GM12878 (cell line): ENCODE measurements at regions not wholly inside any gene's neighbourhood (a gene's known extent, or its start where the extent isn't known, plus 50 kb on each side); places are given as distances from the start of the nearest gene placed in this dataset.

Experiments
- ATAC-seq: fragments of 200-7000 bp; cut with Tn5 transposase; 3 replicates; pipeline ENCODE4 v1.9.1; 2020; ENCODE audit warnings: mild to moderate bottlenecking, moderate library complexity
- BruUV-seq: library from RNA; stranded (reverse); fragments of 400-500 nt; replicated peaks from 2 replicates; lab custom pipeline; 2021; lab: Mats Ljungman, UMichigan
- CTCF ChIA-PET: fragments of 300-600 bp; sonication (Branson Sonifier 250); formaldehyde crosslinking; extraction: SDS; loops from one replicate; lab custom pipeline; 2021; ENCODE audit warnings: inconsistent platforms; lab: Yijun Ruan, JAX
- POLR2A ChIA-PET: fragments of 350-600 bp; formaldehyde crosslinking; extraction: SDS; loops from one replicate; lab custom pipeline; 2021; ENCODE audit warnings: inconsistent platforms; lab: Charles Lee
- RAD21 ChIA-PET: fragments of 300-600 bp; sonication (Branson Sonifier 250); formaldehyde crosslinking; loops from one replicate; lab custom pipeline; 2023; ENCODE audit warnings: antibody characterized with exemption; ENCODE audit not compliant: unreplicated experiment; lab: Charles Lee
- SMC1A ChIA-PET: fragments of 300-600 bp; sonication (Branson Sonifier 250); formaldehyde crosslinking; loops from one replicate; lab custom pipeline; 2023; ENCODE audit not compliant: unreplicated experiment, uncharacterized antibody; lab: Charles Lee
- DNase-seq: peaks from one replicate; pipeline ENCODE4 v3.0.0-alpha.2; 2011; ENCODE audit warnings: low read depth, low spot score
- FAIRE-seq: peaks from 3 replicates; lab custom pipeline; 2011; peaks lifted over from hg19 to GRCh38; lab: Jason Lieb, UNC
- H2AFZ ChIP-seq: 2 replicates; pipeline ENCODE4 v1.6.0; 2011; ENCODE audit warnings: low read depth, low read length, control low read depth; ENCODE audit not compliant: control insufficient read depth
- H3K27ac ChIP-seq: 2 replicates; pipeline ENCODE4 v1.5.1; 2011; ENCODE audit warnings: control low read depth; ENCODE audit not compliant: control insufficient read depth, insufficient read depth
- H3K27me3 ChIP-seq, 2 experiments: replicated peaks in 1 of 2; 2 replicates each; pipeline versions ENCODE4 v1.6.0 to v1.6.1; 2011; ENCODE audit warnings: low read length in 1 of 2; ENCODE audit not compliant: control insufficient read depth in 2 of 2, insufficient read depth in 2 of 2
- H3K36me3 ChIP-seq, 2 experiments: 2 replicates each; pipeline ENCODE4 v1.5.1; 2011; ENCODE audit warnings: low read length in 1 of 2; ENCODE audit not compliant: control insufficient read depth in 2 of 2, insufficient read depth in 2 of 2
- H3K4me1 ChIP-seq: 2 replicates; pipeline ENCODE4 v1.6.1; 2011; ENCODE audit warnings: mild to moderate bottlenecking, low read length, moderate library complexity, mixed read lengths; ENCODE audit not compliant: control insufficient read depth, insufficient read depth
- H3K4me2 ChIP-seq: 2 replicates; pipeline ENCODE4 v1.6.0; 2011; ENCODE audit warnings: control low read depth; ENCODE audit not compliant: control insufficient read depth, insufficient read depth
- H3K4me3 ChIP-seq: fragments of 200-600 bp; sonication (generic); 2 replicates; pipeline ENCODE4 v1.5.1; 2016
- H3K79me2 ChIP-seq: 2 replicates; pipeline ENCODE4 v1.6.0; 2011; ENCODE audit warnings: low read length; ENCODE audit not compliant: control insufficient read depth, insufficient read depth
- H3K9ac ChIP-seq: 2 replicates; pipeline ENCODE4 v1.8.0; 2011; ENCODE audit warnings: low read length, control low read depth, mixed read lengths; ENCODE audit not compliant: control insufficient read depth, insufficient read depth
- H3K9me3 ChIP-seq: replicated peaks from 3 replicates; pipeline ENCODE4 v1.5.1; 2011; ENCODE audit warnings: mild to moderate bottlenecking, low read length; ENCODE audit not compliant: control insufficient read depth, insufficient read depth
- H4K20me1 ChIP-seq: 2 replicates; pipeline ENCODE4 v1.6.0; 2011; ENCODE audit not compliant: control insufficient read depth, insufficient read depth
- BMI1 ChIP-seq: fragments of 450-650 bp; IDR thresholded peaks from 2 replicates; pipeline ENCODE4 v1.6.1; 2016; ENCODE audit warnings: mild to moderate bottlenecking, moderate library complexity, borderline replicate concordance
- EZH2 ChIP-seq: IDR thresholded peaks from 2 replicates; pipeline ENCODE4 v1.6.1; 2012; ENCODE audit warnings: low read depth, mild to moderate bottlenecking, control low read depth, inconsistent platforms, low read length, borderline replicate concordance; ENCODE audit not compliant: control insufficient read depth
- LARP7 ChIP-seq: fragments of 450-650 bp; IDR thresholded peaks from 2 replicates; pipeline ENCODE4 v1.6.1; 2017; ENCODE audit warnings: mild to moderate bottlenecking
- RCOR1 ChIP-seq: conservative IDR thresholded peaks from 2 replicates; pipeline ENCODE4 v1.6.1; 2012; ENCODE audit warnings: low read depth, low read length, improper control_type of control experiment
- SMAD5 ChIP-seq: IDR thresholded peaks from 2 replicates; pipeline ENCODE4 v1.6.1; 2016; ENCODE audit warnings: antibody characterized with exemption, low read depth
- SP1 ChIP-seq: IDR thresholded peaks from one replicate; pipeline ENCODE4 v1.6.1; 2011; ENCODE audit warnings: low read depth, low read length
- TCF3 ChIP-seq: IDR thresholded peaks from 2 replicates; pipeline ENCODE4 v1.6.1; 2012; ENCODE audit warnings: low read depth, mild to moderate bottlenecking, low read length, borderline replicate concordance; ENCODE audit not compliant: insufficient read depth
- ZNF207 ChIP-seq: fragments of 450-650 bp; IDR thresholded peaks from 2 replicates; pipeline ENCODE4 v1.6.1; 2014; ENCODE audit warnings: antibody characterized with exemption, mild to moderate bottlenecking, borderline replicate concordance
- ZNF217 ChIP-seq: fragments of 450-650 bp; IDR thresholded peaks from 2 replicates; pipeline ENCODE4 v1.6.1; 2017; ENCODE audit warnings: antibody characterized with exemption, mild to moderate bottlenecking
- ZNF592 ChIP-seq: fragments of 450-650 bp; IDR thresholded peaks from 2 replicates; pipeline ENCODE4 v1.6.1; 2017; ENCODE audit warnings: mild to moderate bottlenecking, moderate library complexity
- whole genome bisulfite sequencing: methylation state at CpG from one replicate; pipeline ENCODE4 v1.1.6; 2016; ENCODE audit warnings: low lambda C conversion rate; ENCODE audit not compliant: insufficient replicate concordance, insufficient coverage; ENCODE audit errors: missing lambda C conversion rate; 5-methylcytosine and 5-hydroxymethylcytosine counted together
- in situ Hi-C: fragments of 300-500 bp; cut with MboI; formaldehyde crosslinking; loops from 9 replicates; pipeline ENCODE4 v1.14.3; 2018; ENCODE audit warnings: mixed read lengths
- intact Hi-C: fragments of 100-400 bp; cut with micrococcal nuclease; formaldehyde crosslinking; loops from one replicate; pipeline ENCODE4 v1.14.2; 2022; ENCODE audit not compliant: unreplicated experiment

DNA sequence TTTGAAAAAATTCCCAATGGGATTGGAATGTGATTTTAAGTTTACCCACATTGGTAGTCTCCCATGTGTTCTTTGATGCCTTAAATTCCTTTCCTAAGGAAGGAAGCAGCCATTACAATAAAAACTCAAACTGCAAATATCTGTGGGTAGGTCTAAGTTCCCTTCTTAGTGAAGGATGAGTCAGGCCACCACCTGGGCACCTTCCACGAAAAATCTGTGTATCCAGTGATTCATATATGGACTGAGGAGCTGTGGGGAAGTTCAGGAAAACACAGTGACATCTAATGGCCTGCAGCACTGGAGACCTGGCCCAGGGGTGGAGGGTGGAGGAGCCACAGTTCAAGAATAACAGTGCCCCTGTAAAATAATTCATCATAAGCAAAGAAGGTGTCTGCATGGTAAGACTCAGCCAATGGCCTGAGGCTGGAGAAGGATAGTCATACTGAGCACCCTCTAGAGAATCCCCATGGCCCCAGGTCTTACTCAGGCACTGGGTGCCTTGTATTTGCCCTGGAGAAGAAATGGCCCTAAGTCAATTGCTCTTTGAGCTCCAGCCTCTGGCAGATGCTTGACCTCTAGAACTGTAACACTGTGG lies 248.6 kb downstream of the SP3 start:
- in situ Hi-C loops: no loop called here
- intact Hi-C loops: no loop called here
- FAIRE-seq (no peak), ATAC-seq (no peak), DNase-seq (no peak)
- Histone ChIP-seq H3K27ac (no peak overlapping the region), H3K27me3 (no peaks in the 10 kb centered on the region; a peak in 1 of 4 replicates), H2AFZ (no peak overlapping the region), H4K20me1 (no peaks in the 10 kb centered on the region), H3K79me2 (no peaks in the 10 kb centered on the region), H3K9me3 (no peaks in the 10 kb centered on the region), H3K36me3 (no peaks in the 10 kb centered on the region), H3K4me2 (no peak overlapping the region), H3K9ac (no peak overlapping the region), H3K4me1 (no peaks in the 10 kb centered on the region), H3K4me3 (no peak overlapping the region)
- ChIA-PET RAD21 (no interaction called here), POLR2A (no interaction called here), SMC1A (interaction anchor here (0.6 kb wide), 1 partner anchor 354 kb away, joined by 3 read pairs; no protein-coding TSS in a partner anchor), CTCF (no interaction called here)
- no TSS peak for BruUV-seq
- 0% methylated on average over 1 of the region's 1 CpG for WGBS
- TF ChIP-seq LARP7: no peak

DNA sequence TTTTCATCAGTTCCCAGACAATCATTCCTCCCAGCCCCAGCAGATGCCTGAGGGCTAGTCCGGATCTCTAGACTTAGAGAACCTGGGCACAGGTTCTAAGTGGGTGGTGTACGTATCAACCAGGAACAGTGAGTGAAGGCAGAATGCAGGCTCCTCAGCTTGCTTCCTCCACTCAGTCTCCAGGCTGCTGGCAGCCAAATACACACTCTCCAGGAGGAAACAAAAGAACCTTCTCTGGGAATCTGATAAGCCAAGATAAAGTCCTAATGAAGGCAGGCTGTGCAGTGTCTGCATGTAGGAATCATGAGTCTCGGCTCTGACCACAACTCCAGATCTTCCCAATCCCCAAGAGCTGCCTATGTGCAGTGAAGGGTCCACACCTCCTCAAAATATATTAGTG lies 245.7 kb downstream of the SP3 start:
- WGBS: 0% methylated on average over 3 of the region's 3 CpGs
- SMC1A ChIA-PET: no interaction called here
- TF ChIP-seq ZNF592 (no peak), SMAD5 (no peak), ZNF207 (no peak), RCOR1 (no peak), ZNF217 (no peak), BMI1 (no peak), EZH2 (no peak), SP1 (no peak), TCF3 (no peak)

More for the DNA sequence above, 245.7 kb downstream of the SP3 start:
- Histone ChIP-seq H3K4me2 (no peak overlapping the region), H3K36me3 (no peaks in the 10 kb centered on the region), H3K9me3 (no peaks in the 10 kb centered on the region), H3K9ac (no peak overlapping the region), H3K4me1 (no peaks in the 10 kb centered on the region), H4K20me1 (no peaks in the 10 kb centered on the region), H3K79me2 (no peaks in the 10 kb centered on the region), H3K27me3 (no peaks in the 10 kb centered on the region; a peak in 1 of 4 replicates), H3K4me3 (no peak overlapping the region), H2AFZ (no peak overlapping the region), H3K27ac (no peak overlapping the region)
- ATAC-seq (no peak), DNase-seq (no peak), FAIRE-seq (no peak)
- ChIA-PET RAD21 (no interaction called here), CTCF (no interaction called here), POLR2A (no interaction called here)
- no TSS peak for BruUV-seq
- intact Hi-C loops (no loop called here), in situ Hi-C loops (no loop called here)
